ENCODE measurements at regions not wholly inside any gene's neighbourhood (a gene's known extent, or its start where the extent isn't known, plus 50 kb on each side); places are given as distances from the start of the nearest gene placed in this dataset.

DNA sequence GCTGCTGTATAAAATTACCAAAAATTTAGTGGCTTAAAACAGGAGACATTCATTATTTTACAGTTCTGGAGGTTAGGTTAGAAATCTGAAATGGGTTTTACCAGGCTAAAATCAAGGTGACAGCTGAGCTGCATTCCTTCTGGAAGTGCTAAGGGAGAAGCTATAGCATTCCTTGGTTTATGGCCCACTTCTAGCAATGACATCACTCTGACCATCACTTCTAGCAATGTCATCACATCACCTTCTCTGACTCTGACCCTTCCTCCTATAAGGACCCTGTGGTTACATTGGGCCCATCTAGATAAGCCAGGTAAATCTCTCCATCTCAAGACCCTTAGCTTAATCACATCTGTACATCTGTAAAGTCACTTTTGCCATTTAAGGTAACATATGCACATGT, 366.1 kb downstream of the EFNA5 start:
- dilution Hi-C loops (cut with HindIII; ENCODE audit: low sequenced_read_pairs, unreplicated experiment): no loop called here
- CTCF ChIA-PET: no interaction called here
- intact Hi-C loops (cut with micrococcal nuclease): loop anchor here (5.0 kb wide), 1 partner anchor 268 kb away; no protein-coding TSS in a partner anchor

More for the DNA sequence above, 366.1 kb downstream of the EFNA5 start:
- TF ChIP-seq RAD21 (IDR thresholded peaks at IDR 0.05; ENCODE audit: low read length) (no peak), SMC3 (IDR thresholded peaks at IDR 0.05; ENCODE audit: low read depth, low read length) (no peak), MXI1 (IDR thresholded peaks at IDR 0.05; ENCODE audit: borderline replicate concordance, low read depth, low read length) (no peak), BHLHE40 (IDR thresholded peaks at IDR 0.05; ENCODE audit: low read depth, low read length) (no peak), FOS (IDR thresholded peaks at IDR 0.05; ENCODE audit: low read depth, low read length) (no peak)
- TF ChIP-seq, protein P1, sequence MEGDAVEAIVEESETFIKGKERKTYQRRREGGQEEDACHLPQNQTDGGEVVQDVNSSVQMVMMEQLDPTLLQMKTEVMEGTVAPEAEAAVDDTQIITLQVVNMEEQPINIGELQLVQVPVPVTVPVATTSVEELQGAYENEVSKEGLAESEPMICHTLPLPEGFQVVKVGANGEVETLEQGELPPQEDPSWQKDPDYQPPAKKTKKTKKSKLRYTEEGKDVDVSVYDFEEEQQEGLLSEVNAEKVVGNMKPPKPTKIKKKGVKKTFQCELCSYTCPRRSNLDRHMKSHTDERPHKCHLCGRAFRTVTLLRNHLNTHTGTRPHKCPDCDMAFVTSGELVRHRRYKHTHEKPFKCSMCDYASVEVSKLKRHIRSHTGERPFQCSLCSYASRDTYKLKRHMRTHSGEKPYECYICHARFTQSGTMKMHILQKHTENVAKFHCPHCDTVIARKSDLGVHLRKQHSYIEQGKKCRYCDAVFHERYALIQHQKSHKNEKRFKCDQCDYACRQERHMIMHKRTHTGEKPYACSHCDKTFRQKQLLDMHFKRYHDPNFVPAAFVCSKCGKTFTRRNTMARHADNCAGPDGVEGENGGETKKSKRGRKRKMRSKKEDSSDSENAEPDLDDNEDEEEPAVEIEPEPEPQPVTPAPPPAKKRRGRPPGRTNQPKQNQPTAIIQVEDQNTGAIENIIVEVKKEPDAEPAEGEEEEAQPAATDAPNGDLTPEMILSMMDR (conservative IDR thresholded peaks at IDR 0.05; ENCODE audit: low read depth, low read length): no peak
- TF ChIP-seq, protein P2, sequence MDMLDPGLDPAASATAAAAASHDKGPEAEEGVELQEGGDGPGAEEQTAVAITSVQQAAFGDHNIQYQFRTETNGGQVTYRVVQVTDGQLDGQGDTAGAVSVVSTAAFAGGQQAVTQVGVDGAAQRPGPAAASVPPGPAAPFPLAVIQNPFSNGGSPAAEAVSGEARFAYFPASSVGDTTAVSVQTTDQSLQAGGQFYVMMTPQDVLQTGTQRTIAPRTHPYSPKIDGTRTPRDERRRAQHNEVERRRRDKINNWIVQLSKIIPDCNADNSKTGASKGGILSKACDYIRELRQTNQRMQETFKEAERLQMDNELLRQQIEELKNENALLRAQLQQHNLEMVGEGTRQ (IDR thresholded peaks at IDR 0.05; ENCODE audit: low read depth, low read length): no peak
- TF ChIP-seq, protein P3, sequence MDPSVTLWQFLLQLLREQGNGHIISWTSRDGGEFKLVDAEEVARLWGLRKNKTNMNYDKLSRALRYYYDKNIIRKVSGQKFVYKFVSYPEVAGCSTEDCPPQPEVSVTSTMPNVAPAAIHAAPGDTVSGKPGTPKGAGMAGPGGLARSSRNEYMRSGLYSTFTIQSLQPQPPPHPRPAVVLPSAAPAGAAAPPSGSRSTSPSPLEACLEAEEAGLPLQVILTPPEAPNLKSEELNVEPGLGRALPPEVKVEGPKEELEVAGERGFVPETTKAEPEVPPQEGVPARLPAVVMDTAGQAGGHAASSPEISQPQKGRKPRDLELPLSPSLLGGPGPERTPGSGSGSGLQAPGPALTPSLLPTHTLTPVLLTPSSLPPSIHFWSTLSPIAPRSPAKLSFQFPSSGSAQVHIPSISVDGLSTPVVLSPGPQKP (IDR thresholded peaks at IDR 0.05; ENCODE audit: borderline replicate concordance, low read depth, low read length): no peak
- no peak overlapping the region for H2AK9ac ChIP-seq (replicated peaks; ENCODE audit: low read depth, low read length, poor library complexity)
- H3K27me3 ChIP-seq (ENCODE audit: control insufficient read depth, insufficient read depth, low read length): no peaks in the 10 kb centered on the region; the same call in 1 of the 2 replicates
- H2AK5ac ChIP-seq (ENCODE audit: low read depth, low read length): no peak overlapping the region
- no peaks in the 10 kb centered on the region for H4K20me1 ChIP-seq (ENCODE audit: insufficient read depth, low read length)
- POLR2A ChIA-PET (ENCODE audit: unreplicated experiment): no interaction called here
- H3K9ac ChIP-seq (ENCODE audit: low read depth, low read length): no peak overlapping the region
- no peaks in the 10 kb centered on the region for H3K9me3 ChIP-seq (ENCODE audit: control insufficient read depth, insufficient read depth, low read length)
- peak overlapping the region; percentile 50 for H2BK20ac ChIP-seq (ENCODE audit: low read depth, low read length)
- no peak overlapping the region for H2BK120ac ChIP-seq (ENCODE audit: low read depth, low read length)
- no peak overlapping the region; a peak in 1 of 4 replicates for H4K8ac ChIP-seq (ENCODE audit: low read depth in 2 of 2, low read length in 2 of 2)
- no peak overlapping the region for H3K18ac ChIP-seq (ENCODE audit: low read depth, low read length)
- 0 out of 2 replicates have a peak overlapping the region, but pooled peaks have one; percentile 1 for H3K14ac ChIP-seq (replicated peaks; ENCODE audit: low read depth, low read length)
- H3K56ac ChIP-seq (ENCODE audit: extremely low read depth, insufficient read depth, low read length): no peak overlapping the region
- H2BK5ac ChIP-seq (ENCODE audit: low read depth, low read length, poor library complexity, severe bottlenecking): no peak overlapping the region
- no peaks in the 10 kb centered on the region; the same call in 1 of the 2 replicates for H3K9me1 ChIP-seq (ENCODE audit: insufficient read depth, low read length)
- peak overlapping the region; percentile 88; the same call in 1 of the 3 replicates for H2BK15ac ChIP-seq (ENCODE audit: low read depth, low read length)
- no peaks in the 10 kb centered on the region for H3K36me3 ChIP-seq (ENCODE audit: control insufficient read depth, insufficient read depth, low read length)
- no peak overlapping the region for H4K91ac ChIP-seq (ENCODE audit: insufficient read depth, low read depth, low read length)
- no peak overlapping the region for H3K4me2 ChIP-seq (ENCODE audit: low read depth, low read length)
- no peak overlapping the region for H2AFZ ChIP-seq (replicated peaks; ENCODE audit: low read length, poor library complexity)
- H3K4ac ChIP-seq (ENCODE audit: low read depth, low read length): peak overlapping the region; percentile 2; the same call in 1 of the 2 replicates
- H4K5ac ChIP-seq (ENCODE audit: low read depth, low read length): no peak overlapping the region
- DNase-seq: no peak
- BruUV-seq (replicated peaks): no TSS peak
- peaks cover 10% of the 10 kb centered on the region; the same call in 1 of the 2 replicates for H3K4me1 ChIP-seq (ENCODE audit: control insufficient read depth, insufficient read depth, low read length)
- peak overlapping the region; percentile 18; the same call in 1 of the 2 replicates for H3K23ac ChIP-seq (ENCODE audit: low read depth, low read length)
- H3K27ac ChIP-seq (ENCODE audit: insufficient read depth, low read length): no peak overlapping the region
- ATAC-seq (ENCODE audit: low read depth): no peak
- H3K79me1 ChIP-seq (ENCODE audit: low read depth in 1 of 2, low read length in 2 of 2): no peaks in the 10 kb centered on the region
- in situ Hi-C loops (cut with MboI; ENCODE audit: low sequenced_read_pairs): no loop called here
- no peak overlapping the region for H3K4me3 ChIP-seq (ENCODE audit: insufficient read depth, low read depth, low read length)

Measured in IMR-90 (cell line).